ENCODE measurements at regions not wholly inside any gene's neighbourhood (a gene's known extent, or its start where the extent isn't known, plus 50 kb on each side); places are given as distances from the start of the nearest gene placed in this dataset.

DNA sequence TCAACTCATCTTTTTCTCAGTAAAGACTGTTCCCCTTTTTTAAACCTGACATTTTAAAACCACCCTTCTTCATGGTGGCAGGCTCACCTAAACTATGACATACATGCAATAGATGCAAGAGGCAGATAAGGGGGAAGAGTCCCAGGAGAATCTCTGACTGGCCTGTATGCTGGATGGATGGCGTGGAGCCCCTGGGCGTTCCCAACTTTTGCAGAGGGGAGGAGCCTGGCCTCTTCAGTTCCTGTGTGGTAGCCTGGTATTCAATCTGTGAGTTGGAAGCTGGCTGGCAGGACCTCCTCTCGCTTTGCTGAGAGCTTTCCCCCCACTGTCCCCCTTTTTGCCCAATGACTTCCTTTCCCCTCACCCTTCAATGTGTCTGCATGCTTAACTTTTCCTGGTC lies 217.6 kb upstream of the CA10 start:
- TF ChIP-seq, protein P1, sequence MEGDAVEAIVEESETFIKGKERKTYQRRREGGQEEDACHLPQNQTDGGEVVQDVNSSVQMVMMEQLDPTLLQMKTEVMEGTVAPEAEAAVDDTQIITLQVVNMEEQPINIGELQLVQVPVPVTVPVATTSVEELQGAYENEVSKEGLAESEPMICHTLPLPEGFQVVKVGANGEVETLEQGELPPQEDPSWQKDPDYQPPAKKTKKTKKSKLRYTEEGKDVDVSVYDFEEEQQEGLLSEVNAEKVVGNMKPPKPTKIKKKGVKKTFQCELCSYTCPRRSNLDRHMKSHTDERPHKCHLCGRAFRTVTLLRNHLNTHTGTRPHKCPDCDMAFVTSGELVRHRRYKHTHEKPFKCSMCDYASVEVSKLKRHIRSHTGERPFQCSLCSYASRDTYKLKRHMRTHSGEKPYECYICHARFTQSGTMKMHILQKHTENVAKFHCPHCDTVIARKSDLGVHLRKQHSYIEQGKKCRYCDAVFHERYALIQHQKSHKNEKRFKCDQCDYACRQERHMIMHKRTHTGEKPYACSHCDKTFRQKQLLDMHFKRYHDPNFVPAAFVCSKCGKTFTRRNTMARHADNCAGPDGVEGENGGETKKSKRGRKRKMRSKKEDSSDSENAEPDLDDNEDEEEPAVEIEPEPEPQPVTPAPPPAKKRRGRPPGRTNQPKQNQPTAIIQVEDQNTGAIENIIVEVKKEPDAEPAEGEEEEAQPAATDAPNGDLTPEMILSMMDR (IDR thresholded peaks at IDR 0.05; ENCODE audit: low read depth, low read length, missing control alignments): no peak
- in situ Hi-C loops (cut with HindIII; ENCODE audit: low pct_ligation_motif_present, low sequenced_read_pairs): no loop called here
- Histone ChIP-seq H3K36me3 (replicated peaks) (no peaks in the 10 kb centered on the region), H3K27ac (no peak overlapping the region), H3K27me3 (replicated peaks) (no peaks in the 10 kb centered on the region), H3K4me3 (ENCODE audit: low read depth, low read length) (no peak overlapping the region)
- no peak for DNase-seq

DNA sequence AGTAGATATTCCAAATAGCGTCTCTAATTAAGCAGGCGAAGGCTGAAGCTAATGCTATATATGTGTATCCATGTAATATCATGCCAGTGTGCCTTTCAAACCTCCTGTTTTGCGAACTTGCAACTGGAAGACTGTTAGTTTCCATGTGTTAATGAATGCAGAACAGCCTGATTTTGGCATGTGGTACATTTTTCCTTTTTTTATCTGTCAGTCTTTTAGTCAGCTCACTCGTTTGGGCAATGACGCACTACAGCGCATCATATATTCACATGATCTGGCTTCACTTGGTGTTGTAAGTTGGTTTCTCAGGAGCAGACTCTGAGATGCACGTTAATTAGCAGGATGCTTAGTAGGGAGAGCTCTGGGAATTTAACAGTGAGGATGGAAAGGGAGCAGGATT lies 210.4 kb upstream of the CA10 start:
- H3K4me3 ChIP-seq (ENCODE audit: low read depth, low read length): no peak overlapping the region
- H3K36me3 ChIP-seq (replicated peaks): no peaks in the 10 kb centered on the region
- no peak overlapping the region for H3K27ac ChIP-seq
- no peak for DNase-seq
- H3K27me3 ChIP-seq (replicated peaks): no peaks in the 10 kb centered on the region
- in situ Hi-C loops (cut with HindIII; ENCODE audit: low pct_ligation_motif_present, low sequenced_read_pairs): no loop called here
- TF ChIP-seq, protein P1 (IDR thresholded peaks at IDR 0.05; ENCODE audit: low read depth, low read length, missing control alignments): no peak

DNA sequence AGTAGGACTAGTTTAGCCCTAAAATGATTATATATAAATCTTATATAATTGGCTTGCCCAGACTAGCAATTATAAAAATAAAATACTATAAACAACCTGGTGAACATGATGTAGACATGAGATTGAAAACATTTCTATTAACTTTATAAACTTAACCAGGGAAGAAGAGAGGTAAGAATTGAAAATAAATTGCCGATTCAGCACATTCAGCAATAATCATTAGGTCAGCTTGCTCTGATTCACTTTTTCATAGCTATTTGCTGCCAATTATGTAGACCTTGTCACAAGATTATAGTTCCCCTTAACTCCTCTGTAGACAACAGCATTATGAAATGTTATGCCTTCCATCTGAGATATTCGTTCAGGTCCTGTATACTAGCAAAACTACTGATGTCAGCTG lies 199.3 kb upstream of the CA10 start:
- DNase-seq: no peak
- no peaks in the 10 kb centered on the region for H3K27me3 ChIP-seq (replicated peaks)
- in situ Hi-C loops (cut with HindIII; ENCODE audit: low pct_ligation_motif_present, low sequenced_read_pairs): no loop called here
- no peak overlapping the region for H3K27ac ChIP-seq
- TF ChIP-seq, protein P1 (IDR thresholded peaks at IDR 0.05; ENCODE audit: low read depth, low read length, missing control alignments): no peak
- no peaks in the 10 kb centered on the region for H3K36me3 ChIP-seq (replicated peaks)
- H3K4me3 ChIP-seq (ENCODE audit: low read depth, low read length): no peak overlapping the region

DNA sequence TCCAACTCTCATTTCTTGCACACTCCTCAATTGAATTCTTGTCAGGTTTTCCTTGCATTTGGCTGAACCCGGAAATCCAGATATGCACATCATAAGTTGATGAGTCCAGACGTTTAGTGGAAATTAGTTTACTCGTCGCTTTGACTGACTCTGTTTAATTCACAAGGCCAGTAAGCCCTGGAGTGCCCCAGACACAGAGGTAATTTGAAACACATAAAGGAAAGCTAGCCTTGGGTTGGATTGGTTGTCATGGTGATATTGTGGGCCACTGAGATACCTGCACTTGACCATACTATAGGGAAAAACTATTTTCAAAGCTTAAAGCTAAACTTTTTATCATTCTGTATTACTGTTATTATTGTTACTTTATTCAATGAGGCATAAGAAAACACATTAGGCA lies 178.3 kb upstream of the CA10 start:
- in situ Hi-C loops (cut with HindIII; ENCODE audit: low pct_ligation_motif_present, low sequenced_read_pairs): no loop called here
- DNase-seq: no peak
- no peaks in the 10 kb centered on the region for H3K36me3 ChIP-seq (replicated peaks)
- H3K4me3 ChIP-seq (ENCODE audit: low read depth, low read length): no peak overlapping the region
- no peak overlapping the region for H3K27ac ChIP-seq
- TF ChIP-seq, protein P1 (IDR thresholded peaks at IDR 0.05; ENCODE audit: low read depth, low read length, missing control alignments): no peak
- no peaks in the 10 kb centered on the region for H3K27me3 ChIP-seq (replicated peaks)

DNA sequence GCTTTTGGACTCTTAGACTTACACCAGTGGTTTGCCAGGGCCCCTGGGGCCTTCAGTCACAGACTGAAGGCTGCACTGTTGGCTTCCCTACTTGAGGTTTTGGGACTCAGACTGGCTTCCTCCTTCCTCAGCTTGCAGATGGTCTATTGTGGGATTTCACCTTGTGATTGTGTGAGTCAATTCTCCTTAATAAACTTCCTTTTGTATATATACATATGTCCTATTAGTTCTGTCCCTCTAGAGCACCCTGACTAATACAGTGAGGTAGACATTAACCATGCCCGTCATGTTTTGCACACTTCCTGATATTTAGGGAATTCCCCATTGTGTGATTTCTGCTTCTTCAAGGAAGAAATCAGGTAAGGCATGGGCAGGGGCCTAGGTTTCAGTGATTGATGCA lies 147.8 kb upstream of the CA10 start:
- Histone ChIP-seq H3K27ac (no peak overlapping the region), H3K4me3 (ENCODE audit: low read depth, low read length) (no peak overlapping the region), H3K27me3 (replicated peaks) (no peaks in the 10 kb centered on the region), H3K36me3 (replicated peaks) (no peaks in the 10 kb centered on the region)
- TF ChIP-seq, protein P1 (IDR thresholded peaks at IDR 0.05; ENCODE audit: low read depth, low read length, missing control alignments): no peak
- in situ Hi-C loops (cut with HindIII; ENCODE audit: low pct_ligation_motif_present, low sequenced_read_pairs): no loop called here
- DNase-seq: no peak

DNA sequence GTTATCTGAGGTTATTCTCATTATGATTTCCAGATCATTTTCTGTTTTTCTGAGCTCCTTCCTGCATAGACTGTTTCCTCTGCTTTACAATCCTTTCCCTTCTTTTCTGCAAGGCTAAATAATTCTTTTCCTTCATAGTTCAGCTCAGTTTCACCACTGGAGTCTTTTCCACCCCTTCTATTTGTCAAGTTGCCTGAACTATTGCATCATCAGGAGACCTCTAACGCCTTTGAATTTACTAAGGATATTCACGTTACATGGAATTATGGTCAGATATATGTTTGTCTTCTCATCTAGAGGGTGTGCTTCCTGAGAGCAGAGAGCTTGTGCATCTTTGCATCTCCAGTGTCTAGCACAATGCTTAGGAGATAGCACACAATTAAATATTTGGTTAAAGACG lies 140.4 kb upstream of the CA10 start:
- Histone ChIP-seq H3K4me3 (ENCODE audit: low read depth, low read length) (no peak overlapping the region), H3K27me3 (replicated peaks) (no peaks in the 10 kb centered on the region), H3K27ac (no peak overlapping the region), H3K36me3 (replicated peaks) (no peaks in the 10 kb centered on the region)
- no peak for DNase-seq
- TF ChIP-seq, protein P1 (IDR thresholded peaks at IDR 0.05; ENCODE audit: low read depth, low read length, missing control alignments): no peak
- in situ Hi-C loops (cut with HindIII; ENCODE audit: low pct_ligation_motif_present, low sequenced_read_pairs): no loop called here
